GM18861 (cell line): ENCODE measurements at regions not wholly inside any gene's neighbourhood (a gene's known extent, or its start where the extent isn't known, plus 50 kb on each side); places are given as distances from the start of the nearest gene placed in this dataset.

Experiments used
- ATAC-seq: cut with Tn5 transposase; IDR thresholded peaks from one replicate; pipeline ENCODE4 v1.9.1; 2021; ENCODE audit not compliant: unreplicated experiment

- no peak for ATAC-seq
These were observed 157.2 kb downstream of the ENGASE start for GRCh38 chr17:79231766-79232287.

GRCh38 chr17:79230576-79230975, 156.0 kb downstream of the ENGASE start:
- ATAC-seq = no peak

GRCh38 chr17:79226037-79226436, 151.4 kb downstream of the ENGASE start:
- no peak for ATAC-seq

GRCh38 chr17:79224903-79225302, 150.3 kb downstream of the ENGASE start:
- ATAC-seq = no peak

GRCh38 chr17:79224476-79224875, 149.9 kb downstream of the ENGASE start:
- ATAC-seq = no peak

GRCh38 chr17:79223953-79224352, 149.3 kb downstream of the ENGASE start:
- no peak for ATAC-seq

- ATAC-seq = no peak
These were observed 148.8 kb downstream of the ENGASE start for GRCh38 chr17:79223471-79223870.

- ATAC-seq = no peak
These were observed 147.0 kb downstream of the ENGASE start for GRCh38 chr17:79221597-79221996.

GRCh38 chr17:79220713-79221291, 146.2 kb downstream of the ENGASE start:
- no peak for ATAC-seq

- no peak for ATAC-seq
These were observed 145.6 kb downstream of the ENGASE start for GRCh38 chr17:79220201-79220712.

GRCh38 chr17:79219208-79219935, 144.7 kb downstream of the ENGASE start:
- ATAC-seq = no peak

- ATAC-seq = no peak
These were observed 144.2 kb downstream of the ENGASE start for GRCh38 chr17:79218825-79219200.

- ATAC-seq = no peak
These were observed 143.7 kb downstream of the ENGASE start for GRCh38 chr17:79218175-79218824.

- ATAC-seq = no peak
These were observed 143.0 kb downstream of the ENGASE start for GRCh38 chr17:79217473-79218135.

GRCh38 chr17:79216826-79217225, 142.2 kb downstream of the ENGASE start:
- no peak for ATAC-seq

GRCh38 chr17:79216391-79216790, 141.8 kb downstream of the ENGASE start:
- no peak for ATAC-seq

GRCh38 chr17:79215631-79216030, 141.0 kb downstream of the ENGASE start:
- no peak for ATAC-seq

GRCh38 chr17:79214940-79215604, 140.4 kb downstream of the ENGASE start:
- ATAC-seq = no peak

GRCh38 chr17:79214459-79214858, 139.8 kb downstream of the ENGASE start:
- ATAC-seq = no peak

GRCh38 chr17:79213305-79213704, 138.7 kb downstream of the ENGASE start:
- no peak for ATAC-seq
